ENCODE measurements at regions not wholly inside any gene's neighbourhood (a gene's known extent, or its start where the extent isn't known, plus 50 kb on each side); places are given as distances from the start of the nearest gene placed in this dataset.

DNA sequence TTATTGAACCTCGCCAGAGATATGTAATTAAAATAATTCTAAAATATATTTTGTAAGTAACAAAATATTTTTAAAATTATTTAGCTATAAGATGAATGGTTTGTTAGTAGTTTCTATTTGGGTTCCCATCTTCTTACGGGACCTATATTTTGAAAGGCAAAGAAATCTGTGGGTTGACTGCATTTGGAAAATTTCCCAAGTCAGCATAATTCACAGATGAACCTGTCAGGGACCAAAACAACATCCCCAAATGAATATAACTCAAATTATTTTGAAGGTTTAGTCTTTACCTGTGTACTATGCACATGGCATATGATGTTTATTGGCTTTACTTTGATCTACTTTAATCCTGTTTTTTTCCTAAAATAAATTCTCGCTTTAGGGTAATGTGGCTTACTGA, 607.4 kb upstream of the JAG1 start:
- no peaks in the 10 kb centered on the region for H3F3A ChIP-seq (ENCODE audit: insufficient read depth, low read length, poor library complexity, severe bottlenecking)

DNA sequence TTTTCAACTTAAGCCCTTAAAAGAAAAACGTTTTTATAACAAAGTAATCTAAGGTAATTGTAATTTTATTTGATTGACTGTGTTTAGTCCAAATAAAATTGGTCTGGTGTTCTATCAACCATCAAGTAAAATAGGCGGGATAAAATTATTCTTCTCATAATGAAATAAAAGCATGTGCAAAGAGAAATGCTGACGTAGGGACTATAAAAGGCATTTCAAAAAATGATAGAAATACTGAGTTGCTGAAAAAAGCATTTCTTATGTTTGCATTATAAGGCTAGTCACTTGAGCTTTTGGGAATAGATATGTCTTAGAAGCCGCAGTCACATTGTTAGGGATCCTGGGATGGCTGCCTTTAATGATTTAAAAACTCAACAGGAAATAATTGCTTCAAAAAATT, 608.0 kb upstream of the JAG1 start:
- H3K79me2 ChIP-seq (replicated peaks; ENCODE audit: insufficient read depth, low read length): no peaks in the 10 kb centered on the region
- no peaks in the 10 kb centered on the region for H3K9me2 ChIP-seq (ENCODE audit: insufficient read depth, low read length)
- no peaks in the 10 kb centered on the region for H3F3A ChIP-seq (ENCODE audit: insufficient read depth, low read length, poor library complexity, severe bottlenecking)
- H2AFZ ChIP-seq (ENCODE audit: low read depth, low read length): no peak overlapping the region
- H3K9ac ChIP-seq (ENCODE audit: low read length): no peak overlapping the region
- H3K4me2 ChIP-seq (ENCODE audit: low read length): no peak overlapping the region
- H3K27ac ChIP-seq (ENCODE audit: low read length): no peak overlapping the region
- TF ChIP-seq EZH2 (IDR thresholded peaks at IDR 0.05; ENCODE audit: borderline replicate concordance, insufficient read depth, low read length, poor library complexity, severe bottlenecking) (no peak), MXI1 (conservative IDR thresholded peaks at IDR 0.05; ENCODE audit: poor library complexity, severe bottlenecking) (no peak), EP300 (conservative IDR thresholded peaks at IDR 0.05; ENCODE audit: poor library complexity, severe bottlenecking) (no peak), SMC3 (conservative IDR thresholded peaks at IDR 0.05; ENCODE audit: poor library complexity) (no peak), RAD21 (conservative IDR thresholded peaks at IDR 0.05) (no peak), TAF1 (IDR thresholded peaks at IDR 0.05; ENCODE audit: low read depth) (no peak), POLR2AphosphoS5 (IDR thresholded peaks at IDR 0.05) (no peak)
- TF ChIP-seq, protein P1, sequence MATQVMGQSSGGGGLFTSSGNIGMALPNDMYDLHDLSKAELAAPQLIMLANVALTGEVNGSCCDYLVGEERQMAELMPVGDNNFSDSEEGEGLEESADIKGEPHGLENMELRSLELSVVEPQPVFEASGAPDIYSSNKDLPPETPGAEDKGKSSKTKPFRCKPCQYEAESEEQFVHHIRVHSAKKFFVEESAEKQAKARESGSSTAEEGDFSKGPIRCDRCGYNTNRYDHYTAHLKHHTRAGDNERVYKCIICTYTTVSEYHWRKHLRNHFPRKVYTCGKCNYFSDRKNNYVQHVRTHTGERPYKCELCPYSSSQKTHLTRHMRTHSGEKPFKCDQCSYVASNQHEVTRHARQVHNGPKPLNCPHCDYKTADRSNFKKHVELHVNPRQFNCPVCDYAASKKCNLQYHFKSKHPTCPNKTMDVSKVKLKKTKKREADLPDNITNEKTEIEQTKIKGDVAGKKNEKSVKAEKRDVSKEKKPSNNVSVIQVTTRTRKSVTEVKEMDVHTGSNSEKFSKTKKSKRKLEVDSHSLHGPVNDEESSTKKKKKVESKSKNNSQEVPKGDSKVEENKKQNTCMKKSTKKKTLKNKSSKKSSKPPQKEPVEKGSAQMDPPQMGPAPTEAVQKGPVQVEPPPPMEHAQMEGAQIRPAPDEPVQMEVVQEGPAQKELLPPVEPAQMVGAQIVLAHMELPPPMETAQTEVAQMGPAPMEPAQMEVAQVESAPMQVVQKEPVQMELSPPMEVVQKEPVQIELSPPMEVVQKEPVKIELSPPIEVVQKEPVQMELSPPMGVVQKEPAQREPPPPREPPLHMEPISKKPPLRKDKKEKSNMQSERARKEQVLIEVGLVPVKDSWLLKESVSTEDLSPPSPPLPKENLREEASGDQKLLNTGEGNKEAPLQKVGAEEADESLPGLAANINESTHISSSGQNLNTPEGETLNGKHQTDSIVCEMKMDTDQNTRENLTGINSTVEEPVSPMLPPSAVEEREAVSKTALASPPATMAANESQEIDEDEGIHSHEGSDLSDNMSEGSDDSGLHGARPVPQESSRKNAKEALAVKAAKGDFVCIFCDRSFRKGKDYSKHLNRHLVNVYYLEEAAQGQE (IDR thresholded peaks at IDR 0.05; ENCODE audit: borderline replicate concordance): no peak
- TF ChIP-seq, protein P2, sequence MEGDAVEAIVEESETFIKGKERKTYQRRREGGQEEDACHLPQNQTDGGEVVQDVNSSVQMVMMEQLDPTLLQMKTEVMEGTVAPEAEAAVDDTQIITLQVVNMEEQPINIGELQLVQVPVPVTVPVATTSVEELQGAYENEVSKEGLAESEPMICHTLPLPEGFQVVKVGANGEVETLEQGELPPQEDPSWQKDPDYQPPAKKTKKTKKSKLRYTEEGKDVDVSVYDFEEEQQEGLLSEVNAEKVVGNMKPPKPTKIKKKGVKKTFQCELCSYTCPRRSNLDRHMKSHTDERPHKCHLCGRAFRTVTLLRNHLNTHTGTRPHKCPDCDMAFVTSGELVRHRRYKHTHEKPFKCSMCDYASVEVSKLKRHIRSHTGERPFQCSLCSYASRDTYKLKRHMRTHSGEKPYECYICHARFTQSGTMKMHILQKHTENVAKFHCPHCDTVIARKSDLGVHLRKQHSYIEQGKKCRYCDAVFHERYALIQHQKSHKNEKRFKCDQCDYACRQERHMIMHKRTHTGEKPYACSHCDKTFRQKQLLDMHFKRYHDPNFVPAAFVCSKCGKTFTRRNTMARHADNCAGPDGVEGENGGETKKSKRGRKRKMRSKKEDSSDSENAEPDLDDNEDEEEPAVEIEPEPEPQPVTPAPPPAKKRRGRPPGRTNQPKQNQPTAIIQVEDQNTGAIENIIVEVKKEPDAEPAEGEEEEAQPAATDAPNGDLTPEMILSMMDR (IDR thresholded peaks at IDR 0.05; ENCODE audit: poor library complexity, severe bottlenecking): no peak
- H4K20me1 ChIP-seq (ENCODE audit: insufficient read depth): no peaks in the 10 kb centered on the region
- no peaks in the 10 kb centered on the region for H3K27me3 ChIP-seq (ENCODE audit: insufficient read depth, low read depth, low read length)
- H3K36me3 ChIP-seq (ENCODE audit: insufficient read depth, low read length): no peaks in the 10 kb centered on the region
- no peaks in the 10 kb centered on the region for H3K9me3 ChIP-seq (ENCODE audit: low read length)
- H3K4me3 ChIP-seq (ENCODE audit: low read length): no peak overlapping the region

More for the DNA sequence above, 607.4 kb upstream of the JAG1 start:
- no peak overlapping the region for H3K4me3 ChIP-seq (ENCODE audit: low read length)
- no peak overlapping the region for H3K4me2 ChIP-seq (ENCODE audit: low read length)
- H3K36me3 ChIP-seq (ENCODE audit: insufficient read depth, low read length): no peaks in the 10 kb centered on the region
- no peak overlapping the region for H3K27ac ChIP-seq (ENCODE audit: low read length)
- H3K27me3 ChIP-seq (ENCODE audit: insufficient read depth, low read depth, low read length): no peaks in the 10 kb centered on the region
- no peaks in the 10 kb centered on the region for H3K79me2 ChIP-seq (replicated peaks; ENCODE audit: insufficient read depth, low read length)
- H3K9me2 ChIP-seq (ENCODE audit: insufficient read depth, low read length): no peaks in the 10 kb centered on the region
- H2AFZ ChIP-seq (ENCODE audit: low read depth, low read length): no peak overlapping the region
- H4K20me1 ChIP-seq (ENCODE audit: insufficient read depth): no peaks in the 10 kb centered on the region
- TF ChIP-seq TAF1 (IDR thresholded peaks at IDR 0.05; ENCODE audit: low read depth) (no peak), SMC3 (conservative IDR thresholded peaks at IDR 0.05; ENCODE audit: poor library complexity) (no peak), RAD21 (conservative IDR thresholded peaks at IDR 0.05) (no peak), EZH2 (IDR thresholded peaks at IDR 0.05; ENCODE audit: borderline replicate concordance, insufficient read depth, low read length, poor library complexity, severe bottlenecking) (no peak), MXI1 (conservative IDR thresholded peaks at IDR 0.05; ENCODE audit: poor library complexity, severe bottlenecking) (no peak), POLR2AphosphoS5 (IDR thresholded peaks at IDR 0.05) (no peak), EP300 (conservative IDR thresholded peaks at IDR 0.05; ENCODE audit: poor library complexity, severe bottlenecking) (no peak)
- TF ChIP-seq, protein P2 (IDR thresholded peaks at IDR 0.05; ENCODE audit: poor library complexity, severe bottlenecking): no peak
- TF ChIP-seq, protein P1 (IDR thresholded peaks at IDR 0.05; ENCODE audit: borderline replicate concordance): no peak
- H3K9me3 ChIP-seq (ENCODE audit: low read length): no peaks in the 10 kb centered on the region
- H3K9ac ChIP-seq (ENCODE audit: low read length): no peak overlapping the region

Data from neural cell (in vitro differentiated cells).